ENCODE measurements at regions not wholly inside any gene's neighbourhood (a gene's known extent, or its start where the extent isn't known, plus 50 kb on each side); places are given as distances from the start of the nearest gene placed in this dataset.

- H3K4me1 Mint-ChIP-seq, result no peaks in the 10 kb centered on the region
- H3K27ac Mint-ChIP-seq, result no peak overlapping the region
- peaks cover 2% of the 10 kb centered on the region for H3K9me3 Mint-ChIP-seq
- DNase-seq (ENCODE audit: low spot score in 2 of 2) (no peak), ATAC-seq (ENCODE audit: low read depth) (no peak)
- no peak overlapping the region for H3K4me3 Mint-ChIP-seq
- H3K27me3 Mint-ChIP-seq, result no peaks in the 10 kb centered on the region
- H3K36me3 Mint-ChIP-seq, result no peaks in the 10 kb centered on the region
Measured at GRCh38 chr6:21811484-21811883, 217.9 kb downstream of the SOX4 start.

GRCh38 chr6:21816231-21816630 is 222.7 kb downstream of the SOX4 start:
- no peak for DNase-seq (ENCODE audit: low spot score in 2 of 2)
- H3K27me3 Mint-ChIP-seq, result no peaks in the 10 kb centered on the region
- H3K27ac Mint-ChIP-seq, result no peak overlapping the region
- no peak for ATAC-seq (ENCODE audit: low read depth)
- peaks cover 2% of the 10 kb centered on the region for H3K9me3 Mint-ChIP-seq
- no peaks in the 10 kb centered on the region for H3K4me1 Mint-ChIP-seq
- no peaks in the 10 kb centered on the region for H3K36me3 Mint-ChIP-seq
- H3K4me3 Mint-ChIP-seq, result no peak overlapping the region

- Mint-ChIP-seq H3K9me3 (peaks cover 2% of the 10 kb centered on the region), H3K27me3 (no peaks in the 10 kb centered on the region), H3K4me1 (no peaks in the 10 kb centered on the region), H3K27ac (no peak overlapping the region), H3K4me3 (no peak overlapping the region), H3K36me3 (no peaks in the 10 kb centered on the region)
- ATAC-seq (ENCODE audit: low read depth), result no peak
- no peak for DNase-seq (ENCODE audit: low spot score in 2 of 2)
Measured at GRCh38 chr6:21820442-21820841, 226.9 kb downstream of the SOX4 start.

DNA sequence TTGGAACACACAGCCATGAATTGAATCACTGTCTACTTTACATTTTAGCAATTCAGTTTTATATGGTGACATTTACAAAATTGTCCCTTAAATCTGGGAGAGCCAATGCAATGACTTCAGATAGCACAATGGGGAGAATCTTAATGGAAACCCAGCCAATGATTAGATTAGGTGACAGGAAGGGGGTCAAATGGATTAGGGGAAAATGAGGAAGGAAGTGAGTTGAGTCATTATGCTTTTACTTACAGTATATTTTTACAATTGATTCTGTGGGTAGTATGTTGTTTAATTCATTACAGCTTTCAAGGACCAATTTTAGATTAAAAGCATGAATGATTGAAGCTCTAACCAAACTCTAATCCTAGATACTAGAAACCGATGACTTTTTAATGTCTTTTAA is 229.8 kb downstream of the SOX4 start:
- Mint-ChIP-seq H3K27me3 (no peaks in the 10 kb centered on the region), H3K4me3 (no peak overlapping the region), H3K9me3 (peaks cover 2% of the 10 kb centered on the region), H3K27ac (no peak overlapping the region), H3K36me3 (no peaks in the 10 kb centered on the region), H3K4me1 (no peaks in the 10 kb centered on the region)
- DNase-seq (ENCODE audit: low spot score in 2 of 2) (no peak), ATAC-seq (ENCODE audit: low read depth) (no peak)

- Mint-ChIP-seq H3K36me3 (no peaks in the 10 kb centered on the region), H3K9me3 (peaks cover 2% of the 10 kb centered on the region)
Measured at GRCh38 chr6:21824431-21825177, 231.1 kb downstream of the SOX4 start.

GRCh38 chr6:21826023-21826422 is 232.5 kb downstream of the SOX4 start:
- no peaks in the 10 kb centered on the region for H3K4me1 Mint-ChIP-seq
- no peak overlapping the region for H3K4me3 Mint-ChIP-seq
- DNase-seq (ENCODE audit: low spot score in 2 of 2), result no peak
- H3K36me3 Mint-ChIP-seq, result no peaks in the 10 kb centered on the region
- peaks cover 2% of the 10 kb centered on the region for H3K27me3 Mint-ChIP-seq
- H3K27ac Mint-ChIP-seq, result no peak overlapping the region
- no peak for ATAC-seq (ENCODE audit: low read depth)
- peaks cover 2% of the 10 kb centered on the region for H3K9me3 Mint-ChIP-seq

More at GRCh38 chr6:21824431-21825177, 231.1 kb downstream of the SOX4 start:
- DNase-seq (ENCODE audit: low spot score in 2 of 2), result no peak
- H3K4me1 Mint-ChIP-seq, result no peaks in the 10 kb centered on the region
- ATAC-seq (ENCODE audit: low read depth), result no peak
- no peak overlapping the region for H3K27ac Mint-ChIP-seq
- H3K27me3 Mint-ChIP-seq, result no peaks in the 10 kb centered on the region
- no peak overlapping the region for H3K4me3 Mint-ChIP-seq

- DNase-seq (ENCODE audit: low spot score in 2 of 2) (no peak), ATAC-seq (ENCODE audit: low read depth) (no peak)
- no peak overlapping the region for H3K27ac Mint-ChIP-seq
- no peaks in the 10 kb centered on the region for H3K4me1 Mint-ChIP-seq
- no peaks in the 10 kb centered on the region for H3K36me3 Mint-ChIP-seq
- H3K9me3 Mint-ChIP-seq, result peaks cover 2% of the 10 kb centered on the region
- H3K4me3 Mint-ChIP-seq, result no peak overlapping the region
- H3K27me3 Mint-ChIP-seq, result peaks cover 3% of the 10 kb centered on the region
Measured at GRCh38 chr6:21826904-21827303, 233.4 kb downstream of the SOX4 start.

GRCh38 chr6:21827425-21828202 is 234.1 kb downstream of the SOX4 start:
- Mint-ChIP-seq H3K9me3 (peaks cover 4% of the 10 kb centered on the region), H3K4me3 (no peak overlapping the region), H3K4me1 (no peaks in the 10 kb centered on the region), H3K36me3 (no peaks in the 10 kb centered on the region), H3K27ac (no peak overlapping the region), H3K27me3 (peaks cover 5% of the 10 kb centered on the region)
- ATAC-seq (ENCODE audit: low read depth) (no peak), DNase-seq (ENCODE audit: low spot score in 2 of 2) (no peak)

GRCh38 chr6:21828704-21829103 is 235.2 kb downstream of the SOX4 start:
- H3K27ac Mint-ChIP-seq, result no peak overlapping the region
- no peaks in the 10 kb centered on the region for H3K36me3 Mint-ChIP-seq
- peaks cover 5% of the 10 kb centered on the region for H3K27me3 Mint-ChIP-seq
- H3K4me1 Mint-ChIP-seq, result no peaks in the 10 kb centered on the region
- ATAC-seq (ENCODE audit: low read depth) (no peak), DNase-seq (ENCODE audit: low spot score in 2 of 2) (no peak)
- H3K4me3 Mint-ChIP-seq, result no peak overlapping the region
- H3K9me3 Mint-ChIP-seq, result peaks cover 2% of the 10 kb centered on the region

- ATAC-seq (ENCODE audit: low read depth), result no peak
- Mint-ChIP-seq H3K9me3 (peaks cover 2% of the 10 kb centered on the region), H3K36me3 (no peaks in the 10 kb centered on the region), H3K27me3 (peaks cover 5% of the 10 kb centered on the region), H3K4me3 (no peak overlapping the region), H3K27ac (no peak overlapping the region), H3K4me1 (no peaks in the 10 kb centered on the region)
- no peak for DNase-seq (ENCODE audit: low spot score in 2 of 2)
Measured at GRCh38 chr6:21829126-21829525, 235.6 kb downstream of the SOX4 start.

GRCh38 chr6:21831521-21832291 is 238.2 kb downstream of the SOX4 start:
- no peaks in the 10 kb centered on the region for H3K4me1 Mint-ChIP-seq

DNA sequence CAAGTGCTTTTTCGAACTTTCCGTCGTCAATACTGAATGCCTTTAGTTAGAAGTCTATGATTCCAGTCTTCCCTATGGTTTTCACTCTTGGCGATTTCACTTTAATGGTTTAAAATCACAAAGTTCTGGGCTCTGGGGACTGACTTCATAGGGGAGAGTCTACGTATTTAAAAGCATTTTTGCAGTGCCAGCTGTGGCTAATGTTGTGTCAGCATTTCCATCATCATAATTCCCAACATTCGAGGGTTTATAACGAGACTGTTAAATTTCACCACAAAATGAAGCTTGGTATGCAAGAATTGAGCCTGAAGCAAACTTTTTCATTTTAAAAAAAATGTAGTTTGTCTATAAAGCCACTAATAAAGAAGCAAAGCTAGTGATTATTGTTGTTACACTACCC is 242.7 kb downstream of the SOX4 start:
- no peaks in the 10 kb centered on the region for H3K36me3 Mint-ChIP-seq
- H3K4me3 Mint-ChIP-seq, result no peak overlapping the region
- H3K27ac Mint-ChIP-seq, result no peak overlapping the region
- ATAC-seq (ENCODE audit: low read depth) (no peak), DNase-seq (ENCODE audit: low spot score in 2 of 2) (no peak)
- peaks cover 10% of the 10 kb centered on the region for H3K9me3 Mint-ChIP-seq
- H3K4me1 Mint-ChIP-seq, result peaks cover 3% of the 10 kb centered on the region
- H3K27me3 Mint-ChIP-seq, result peaks cover 6% of the 10 kb centered on the region

More at GRCh38 chr6:21831521-21832291, 238.2 kb downstream of the SOX4 start:
- no peak for ATAC-seq (ENCODE audit: low read depth)
- Mint-ChIP-seq H3K36me3 (no peaks in the 10 kb centered on the region), H3K27ac (no peak overlapping the region), H3K27me3 (peaks cover 5% of the 10 kb centered on the region), H3K9me3 (peaks cover 6% of the 10 kb centered on the region), H3K4me3 (no peak overlapping the region)
- DNase-seq (ENCODE audit: low spot score in 2 of 2), result no peak

GRCh38 chr6:21836772-21837425 is 243.3 kb downstream of the SOX4 start:
- Mint-ChIP-seq H3K4me1 (peaks cover 3% of the 10 kb centered on the region), H3K36me3 (no peaks in the 10 kb centered on the region)

GRCh38 chr6:21840428-21840827 is 246.9 kb downstream of the SOX4 start:
- ATAC-seq (ENCODE audit: low read depth), result no peak
- peaks cover 5% of the 10 kb centered on the region for H3K9me3 Mint-ChIP-seq
- H3K27ac Mint-ChIP-seq, result no peak overlapping the region
- peaks cover 3% of the 10 kb centered on the region for H3K4me1 Mint-ChIP-seq
- no peak for DNase-seq (ENCODE audit: low spot score in 2 of 2)
- peaks cover 2% of the 10 kb centered on the region for H3K27me3 Mint-ChIP-seq
- no peaks in the 10 kb centered on the region for H3K36me3 Mint-ChIP-seq
- no peak overlapping the region for H3K4me3 Mint-ChIP-seq

More at GRCh38 chr6:21836772-21837425, 243.3 kb downstream of the SOX4 start:
- no peak for ATAC-seq (ENCODE audit: low read depth)
- Mint-ChIP-seq H3K27me3 (peaks cover 4% of the 10 kb centered on the region), H3K4me3 (no peak overlapping the region), H3K27ac (no peak overlapping the region), H3K9me3 (peaks cover 10% of the 10 kb centered on the region)
- no peak for DNase-seq (ENCODE audit: low spot score in 2 of 2)

Data from memory B cell (primary cell).